ENCODE measurements at regions not wholly inside any gene's neighbourhood (a gene's known extent, or its start where the extent isn't known, plus 50 kb on each side); places are given as distances from the start of the nearest gene placed in this dataset.

- H3K27me3 Mint-ChIP-seq: no peaks in the 10 kb centered on the region
- ATAC-seq (replicated peaks; ENCODE audit: extremely low read depth, poor library complexity, severe bottlenecking): no peak
- H3K4me3 Mint-ChIP-seq: no peak overlapping the region
- no peaks in the 10 kb centered on the region for H3K36me3 Mint-ChIP-seq (ENCODE audit: insufficient read depth)
- no peak overlapping the region for H3K27ac Mint-ChIP-seq (ENCODE audit: low read depth)
- DNase-seq (ENCODE audit: low spot score in 2 of 2): no peak
- peaks cover 5% of the 10 kb centered on the region for H3K9me3 Mint-ChIP-seq
- H3K4me1 Mint-ChIP-seq: no peaks in the 10 kb centered on the region
These were observed 610.7 kb upstream of the TMEM132C start for GRCh38 chr12:127656266-127656665.

- DNase-seq (ENCODE audit: low spot score in 2 of 2) (no peak), ATAC-seq (replicated peaks; ENCODE audit: extremely low read depth, poor library complexity, severe bottlenecking) (no peak)
- Mint-ChIP-seq H3K36me3 (ENCODE audit: insufficient read depth) (no peaks in the 10 kb centered on the region), H3K27me3 (no peaks in the 10 kb centered on the region), H3K4me3 (no peak overlapping the region), H3K4me1 (no peaks in the 10 kb centered on the region), H3K9me3 (peaks cover 5% of the 10 kb centered on the region), H3K27ac (ENCODE audit: low read depth) (no peak overlapping the region)
These were observed 609.9 kb upstream of the TMEM132C start for GRCh38 chr12:127657036-127657435.

GRCh38 chr12:127660961-127661360 lies 606.0 kb upstream of the TMEM132C start:
- H3K36me3 Mint-ChIP-seq (ENCODE audit: insufficient read depth): no peaks in the 10 kb centered on the region

GRCh38 chr12:127663716-127664115 lies 603.3 kb upstream of the TMEM132C start:
- Mint-ChIP-seq H3K27me3 (no peaks in the 10 kb centered on the region), H3K4me1 (no peaks in the 10 kb centered on the region), H3K9me3 (no peaks in the 10 kb centered on the region), H3K4me3 (no peak overlapping the region), H3K27ac (ENCODE audit: low read depth) (no peak overlapping the region), H3K36me3 (ENCODE audit: insufficient read depth) (no peaks in the 10 kb centered on the region)
- no peak for DNase-seq (ENCODE audit: low spot score in 2 of 2)
- no peak for ATAC-seq (replicated peaks; ENCODE audit: extremely low read depth, poor library complexity, severe bottlenecking)

More at GRCh38 chr12:127660961-127661360, 606.0 kb upstream of the TMEM132C start:
- no peaks in the 10 kb centered on the region for H3K4me1 Mint-ChIP-seq
- no peaks in the 10 kb centered on the region for H3K27me3 Mint-ChIP-seq
- ATAC-seq (replicated peaks; ENCODE audit: extremely low read depth, poor library complexity, severe bottlenecking) (no peak), DNase-seq (ENCODE audit: low spot score in 2 of 2) (no peak)
- no peaks in the 10 kb centered on the region for H3K9me3 Mint-ChIP-seq
- H3K27ac Mint-ChIP-seq (ENCODE audit: low read depth): no peak overlapping the region
- no peak overlapping the region for H3K4me3 Mint-ChIP-seq

GRCh38 chr12:127664901-127665300 lies 602.1 kb upstream of the TMEM132C start:
- H3K27me3 Mint-ChIP-seq: no peaks in the 10 kb centered on the region
- H3K4me1 Mint-ChIP-seq: no peaks in the 10 kb centered on the region

GRCh38 chr12:127667131-127667685 lies 599.8 kb upstream of the TMEM132C start:
- no peaks in the 10 kb centered on the region for H3K36me3 Mint-ChIP-seq (ENCODE audit: insufficient read depth)
- H3K4me3 Mint-ChIP-seq: no peak overlapping the region
- no peak overlapping the region for H3K27ac Mint-ChIP-seq (ENCODE audit: low read depth)
- no peak for ATAC-seq (replicated peaks; ENCODE audit: extremely low read depth, poor library complexity, severe bottlenecking)
- H3K27me3 Mint-ChIP-seq: no peaks in the 10 kb centered on the region
- H3K4me1 Mint-ChIP-seq: no peaks in the 10 kb centered on the region
- H3K9me3 Mint-ChIP-seq: no peaks in the 10 kb centered on the region
- no peak for DNase-seq (ENCODE audit: low spot score in 2 of 2)

More at GRCh38 chr12:127664901-127665300, 602.1 kb upstream of the TMEM132C start:
- no peaks in the 10 kb centered on the region for H3K36me3 Mint-ChIP-seq (ENCODE audit: insufficient read depth)
- no peak overlapping the region for H3K27ac Mint-ChIP-seq (ENCODE audit: low read depth)
- no peak for DNase-seq (ENCODE audit: low spot score in 2 of 2)
- no peak for ATAC-seq (replicated peaks; ENCODE audit: extremely low read depth, poor library complexity, severe bottlenecking)
- H3K9me3 Mint-ChIP-seq: no peaks in the 10 kb centered on the region
- H3K4me3 Mint-ChIP-seq: no peak overlapping the region

- DNase-seq (ENCODE audit: low spot score in 2 of 2) (no peak), ATAC-seq (replicated peaks; ENCODE audit: extremely low read depth, poor library complexity, severe bottlenecking) (no peak)
- peaks cover 1% of the 10 kb centered on the region for H3K27me3 Mint-ChIP-seq
- H3K36me3 Mint-ChIP-seq (ENCODE audit: insufficient read depth): no peaks in the 10 kb centered on the region
- H3K4me3 Mint-ChIP-seq: no peak overlapping the region
- H3K27ac Mint-ChIP-seq (ENCODE audit: low read depth): no peak overlapping the region
- H3K9me3 Mint-ChIP-seq: no peaks in the 10 kb centered on the region
- no peaks in the 10 kb centered on the region for H3K4me1 Mint-ChIP-seq
These were observed 596.7 kb upstream of the TMEM132C start for GRCh38 chr12:127670294-127670693.

GRCh38 chr12:127670796-127671195 lies 596.2 kb upstream of the TMEM132C start:
- Mint-ChIP-seq H3K36me3 (ENCODE audit: insufficient read depth) (no peaks in the 10 kb centered on the region), H3K9me3 (no peaks in the 10 kb centered on the region), H3K27ac (ENCODE audit: low read depth) (no peak overlapping the region), H3K27me3 (peaks cover 6% of the 10 kb centered on the region), H3K4me1 (no peaks in the 10 kb centered on the region), H3K4me3 (no peak overlapping the region)
- no peak for DNase-seq (ENCODE audit: low spot score in 2 of 2)
- no peak for ATAC-seq (replicated peaks; ENCODE audit: extremely low read depth, poor library complexity, severe bottlenecking)

- H3K27ac Mint-ChIP-seq (ENCODE audit: low read depth): no peak overlapping the region
- no peaks in the 10 kb centered on the region for H3K4me1 Mint-ChIP-seq
- no peak overlapping the region for H3K4me3 Mint-ChIP-seq
- peaks cover 8% of the 10 kb centered on the region for H3K27me3 Mint-ChIP-seq
- DNase-seq (ENCODE audit: low spot score in 2 of 2) (no peak), ATAC-seq (replicated peaks; ENCODE audit: extremely low read depth, poor library complexity, severe bottlenecking) (no peak)
- H3K36me3 Mint-ChIP-seq (ENCODE audit: insufficient read depth): no peaks in the 10 kb centered on the region
- no peaks in the 10 kb centered on the region for H3K9me3 Mint-ChIP-seq
These were observed 591.0 kb upstream of the TMEM132C start for GRCh38 chr12:127675936-127676335.

GRCh38 chr12:127677537-127678131 lies 589.3 kb upstream of the TMEM132C start:
- no peaks in the 10 kb centered on the region for H3K9me3 Mint-ChIP-seq
- peaks cover 19% of the 10 kb centered on the region for H3K27me3 Mint-ChIP-seq
- no peaks in the 10 kb centered on the region for H3K36me3 Mint-ChIP-seq (ENCODE audit: insufficient read depth)
- ATAC-seq (replicated peaks; ENCODE audit: extremely low read depth, poor library complexity, severe bottlenecking): no peak
- H3K27ac Mint-ChIP-seq (ENCODE audit: low read depth): no peak overlapping the region
- no peak overlapping the region for H3K4me3 Mint-ChIP-seq
- no peak for DNase-seq (ENCODE audit: low spot score in 2 of 2)
- H3K4me1 Mint-ChIP-seq: no peaks in the 10 kb centered on the region

GRCh38 chr12:127678945-127679344 lies 588.0 kb upstream of the TMEM132C start:
- Mint-ChIP-seq H3K27ac (ENCODE audit: low read depth) (no peak overlapping the region), H3K9me3 (no peaks in the 10 kb centered on the region), H3K36me3 (ENCODE audit: insufficient read depth) (no peaks in the 10 kb centered on the region), H3K4me1 (no peaks in the 10 kb centered on the region), H3K27me3 (peaks cover 29% of the 10 kb centered on the region), H3K4me3 (no peak overlapping the region)
- DNase-seq (ENCODE audit: low spot score in 2 of 2) (no peak), ATAC-seq (replicated peaks; ENCODE audit: extremely low read depth, poor library complexity, severe bottlenecking) (no peak)

- peaks cover 25% of the 10 kb centered on the region for H3K27me3 Mint-ChIP-seq
- no peak for ATAC-seq (replicated peaks; ENCODE audit: extremely low read depth, poor library complexity, severe bottlenecking)
- no peak for DNase-seq (ENCODE audit: low spot score in 2 of 2)
- H3K36me3 Mint-ChIP-seq (ENCODE audit: insufficient read depth): no peaks in the 10 kb centered on the region
- no peak overlapping the region for H3K27ac Mint-ChIP-seq (ENCODE audit: low read depth)
- no peaks in the 10 kb centered on the region for H3K4me1 Mint-ChIP-seq
- no peak overlapping the region for H3K4me3 Mint-ChIP-seq
- no peaks in the 10 kb centered on the region for H3K9me3 Mint-ChIP-seq
These were observed 586.5 kb upstream of the TMEM132C start for GRCh38 chr12:127680516-127680915.

GRCh38 chr12:127681151-127681754 lies 585.7 kb upstream of the TMEM132C start:
- ATAC-seq (replicated peaks; ENCODE audit: extremely low read depth, poor library complexity, severe bottlenecking) (no peak), DNase-seq (ENCODE audit: low spot score in 2 of 2) (no peak)
- Mint-ChIP-seq H3K36me3 (ENCODE audit: insufficient read depth) (no peaks in the 10 kb centered on the region), H3K9me3 (no peaks in the 10 kb centered on the region), H3K4me3 (no peak overlapping the region), H3K27me3 (peaks cover 21% of the 10 kb centered on the region), H3K27ac (ENCODE audit: low read depth) (no peak overlapping the region), H3K4me1 (no peaks in the 10 kb centered on the region)
